H9 (cell line): ENCODE measurements at regions not wholly inside any gene's neighbourhood (a gene's known extent, or its start where the extent isn't known, plus 50 kb on each side); places are given as distances from the start of the nearest gene placed in this dataset.

ENCODE experiments used
- DNase-seq: peaks from one replicate; pipeline ENCODE4 v3.0.0-alpha.2; 2017
- H2AFZ ChIP-seq: one replicate; pipeline ENCODE4 v1.6.1; 2013; ENCODE audit warnings: mild to moderate bottlenecking, low read length, control low read depth, moderate library complexity
- H2AK5ac ChIP-seq: 2 replicates; pipeline ENCODE4 v1.6.1; 2013; ENCODE audit warnings: low read length, control low read depth, mixed read lengths; ENCODE audit not compliant: insufficient read length
- H2BK120ac ChIP-seq: one replicate; pipeline ENCODE4 v1.6.1; 2013; ENCODE audit warnings: low read depth, mild to moderate bottlenecking, low read length, control low read depth, inconsistent platforms; ENCODE audit not compliant: poor library complexity, severe bottlenecking
- H2BK12ac ChIP-seq: 2 replicates; pipeline ENCODE4 v1.6.1; 2013; ENCODE audit warnings: low read length, control low read depth, mixed read lengths, low read depth; ENCODE audit not compliant: insufficient read length
- H2BK15ac ChIP-seq: 2 replicates; pipeline ENCODE4 v1.6.1; 2013; ENCODE audit warnings: low read depth, low read length, control low read depth
- H2BK20ac ChIP-seq: one replicate; pipeline ENCODE4 v1.6.1; 2013; ENCODE audit warnings: low read depth, mild to moderate bottlenecking, low read length, control low read depth, inconsistent platforms; ENCODE audit not compliant: poor library complexity, severe bottlenecking
- H2BK5ac ChIP-seq: 2 replicates; pipeline ENCODE4 v1.6.1; 2013; ENCODE audit warnings: low read length, control low read depth, mixed read lengths; ENCODE audit not compliant: insufficient read length
- H3K14ac ChIP-seq: 2 replicates; pipeline ENCODE4 v1.6.1; 2013; ENCODE audit warnings: low read length, control low read depth; ENCODE audit not compliant: insufficient read depth
- H3K18ac ChIP-seq: 2 replicates; pipeline ENCODE4 v1.6.1; 2013; ENCODE audit warnings: low read depth, mild to moderate bottlenecking, mixed read lengths, low read length, control low read depth; ENCODE audit not compliant: insufficient read length
- H3K23ac ChIP-seq: 2 replicates; pipeline ENCODE4 v1.6.1; 2013; ENCODE audit warnings: low read length, control low read depth, mixed read lengths, low read depth; ENCODE audit not compliant: insufficient read length
- H3K23me2 ChIP-seq: 2 replicates; pipeline ENCODE4 v1.6.1; 2013; ENCODE audit warnings: low read depth, mild to moderate bottlenecking, mixed read lengths, low read length, control low read depth; ENCODE audit not compliant: insufficient read length, poor library complexity, severe bottlenecking
- H3K27ac ChIP-seq: 2 replicates; pipeline ENCODE4 v1.5.1; 2013; ENCODE audit warnings: low read length, control low read depth, mixed read lengths, low read depth; ENCODE audit not compliant: insufficient read length
- H3K27me3 ChIP-seq: 2 replicates; pipeline ENCODE4 v1.6.1; 2013; ENCODE audit warnings: low read length, control low read depth, inconsistent platforms; ENCODE audit not compliant: insufficient read depth
- H3K4ac ChIP-seq: 2 replicates; pipeline ENCODE4 v1.6.1; 2013; ENCODE audit warnings: low read depth, mild to moderate bottlenecking, control low read depth, inconsistent platforms, low read length, moderate library complexity
- H3K4me1 ChIP-seq: 2 replicates; pipeline ENCODE4 v1.6.1; 2013; ENCODE audit warnings: low read length, control low read depth, inconsistent platforms; ENCODE audit not compliant: insufficient read depth
- H3K4me2 ChIP-seq: 2 replicates; pipeline ENCODE4 v1.6.1; 2013; ENCODE audit warnings: low read length, control low read depth, mixed read lengths; ENCODE audit not compliant: insufficient read length, insufficient read depth
- H3K56ac ChIP-seq: 2 replicates; pipeline ENCODE4 v1.6.1; 2013; ENCODE audit warnings: low read depth, mild to moderate bottlenecking, mixed read lengths, low read length, control low read depth; ENCODE audit not compliant: insufficient read length
- H3K79me1 ChIP-seq: 2 replicates; pipeline ENCODE4 v1.6.1; 2013; ENCODE audit warnings: low read depth, mild to moderate bottlenecking, moderate library complexity, low read length, control low read depth, inconsistent platforms; ENCODE audit not compliant: insufficient read depth, poor library complexity, severe bottlenecking
- H3K79me2 ChIP-seq: 2 replicates; pipeline ENCODE4 v1.6.1; 2013; ENCODE audit warnings: low read length, control low read depth, inconsistent platforms; ENCODE audit not compliant: insufficient read depth
- H3K9ac ChIP-seq: 2 replicates; pipeline ENCODE4 v1.6.1; 2013; ENCODE audit warnings: low read length, control low read depth, mixed read lengths; ENCODE audit not compliant: insufficient read length; ENCODE audit errors: extremely low read depth
- H3K9me3 ChIP-seq: one replicate; pipeline ENCODE4 v1.6.1; 2013; ENCODE audit warnings: low read depth, low read length, inconsistent platforms; ENCODE audit not compliant: control insufficient read depth
- H3T11ph ChIP-seq: one replicate; pipeline ENCODE4 v1.6.1; 2013; ENCODE audit warnings: mild to moderate bottlenecking, low read length, control low read depth, inconsistent platforms
- H4K20me1 ChIP-seq: one replicate; pipeline ENCODE4 v1.6.1; 2013; ENCODE audit not compliant: control insufficient read depth, insufficient read length, insufficient read depth
- H4K5ac ChIP-seq: 2 replicates; pipeline ENCODE4 v1.6.1; 2013; ENCODE audit warnings: low read depth, mild to moderate bottlenecking, mixed read lengths, low read length, control low read depth; ENCODE audit not compliant: insufficient read length
- H4K8ac ChIP-seq: replicated peaks from 2 replicates; pipeline ENCODE4 v1.6.1; 2013; ENCODE audit warnings: low read length, control low read depth, mixed read lengths, low read depth; ENCODE audit not compliant: insufficient read length
- H4K91ac ChIP-seq: 2 replicates; pipeline ENCODE4 v1.6.1; 2013; ENCODE audit warnings: low read depth, mild to moderate bottlenecking, moderate library complexity, mixed read lengths, low read length, control low read depth; ENCODE audit not compliant: insufficient read length
- H3K27ac Mint-ChIP-seq, 3 experiments: 2 replicates in 2 of 3; 3 replicates in 1 of 3; pipeline ENCODE4 v1.8.0; 2020 to 2021; ENCODE audit warnings: mixed read lengths in 3 of 3, mild to moderate bottlenecking in 1 of 3, moderate library complexity in 1 of 3
- H3K27me3 Mint-ChIP-seq: 2 replicates; pipeline ENCODE4 v1.8.0; 2021; ENCODE audit warnings: low read depth, mild to moderate bottlenecking, moderate library complexity, mixed read lengths
- H3K36me3 Mint-ChIP-seq, 3 experiments: 2 replicates in 2 of 3; 3 replicates in 1 of 3; pipeline ENCODE4 v1.8.0; 2020 to 2021; ENCODE audit warnings: low read depth in 3 of 3, mixed read lengths in 3 of 3; ENCODE audit not compliant: insufficient read depth in 1 of 3
- H3K4me1 Mint-ChIP-seq, 2 experiments: 2 replicates each; pipeline ENCODE4 v1.8.0; 2020; ENCODE audit warnings: mixed read lengths in 2 of 2
- H3K4me3 Mint-ChIP-seq, 2 experiments: 2 replicates in 1 of 2; 3 replicates in 1 of 2; pipeline ENCODE4 v1.8.0; 2020 to 2021; ENCODE audit warnings: mild to moderate bottlenecking in 2 of 2, mixed read lengths in 2 of 2, moderate library complexity in 1 of 2
- H3K9me3 Mint-ChIP-seq, 2 experiments: 2 replicates in 1 of 2; 3 replicates in 1 of 2; pipeline ENCODE4 v1.8.0; 2020; ENCODE audit warnings: mild to moderate bottlenecking in 2 of 2, mixed read lengths in 2 of 2, moderate library complexity in 1 of 2
- CTCF ChIP-seq: fragments of 200-600 bp; sonication (generic); conservative IDR thresholded peaks from 3 replicates; pipeline ENCODE4 v1.8.0; 2021; ENCODE audit warnings: antibody characterized with exemption, mild to moderate bottlenecking

- Histone ChIP-seq H3K18ac (no peak overlapping the region), H2BK5ac (no peak overlapping the region), H3K4me1 (no peaks in the 10 kb centered on the region), H3K79me1 (no peaks in the 10 kb centered on the region), H2BK12ac (no peak overlapping the region), H3K23me2 (no peaks in the 10 kb centered on the region), H3K4ac (no peak overlapping the region), H2AK5ac (no peak overlapping the region), H4K5ac (no peak overlapping the region), H3K27ac (no peak overlapping the region), H3K4me2 (no peak overlapping the region), H4K91ac (no peak overlapping the region), H2BK120ac (no peak overlapping the region), H3T11ph (no peak overlapping the region), H2BK20ac (no peak overlapping the region), H3K23ac (no peak overlapping the region), H4K20me1 (no peaks in the 10 kb centered on the region), H3K9me3 (no peaks in the 10 kb centered on the region), H3K27me3 (no peaks in the 10 kb centered on the region), H3K56ac (no peak overlapping the region), H3K14ac (no peak overlapping the region), H3K79me2 (no peaks in the 10 kb centered on the region), H2AFZ (no peak overlapping the region), H4K8ac (no peak overlapping the region), H2BK15ac (no peak overlapping the region), H3K9ac (no peak overlapping the region)
- H3K4me1 Mint-ChIP-seq, result no peaks in the 10 kb centered on the region
- H3K27me3 Mint-ChIP-seq, result no peaks in the 10 kb centered on the region
- H3K4me3 Mint-ChIP-seq, result no peak overlapping the region
- peaks cover 0 to 5% of the 10 kb centered on the region in 2 experiments; a peak in 3 of 5 replicates for H3K9me3 Mint-ChIP-seq
- no peaks in the 10 kb centered on the region for H3K36me3 Mint-ChIP-seq
- no peak for TF ChIP-seq CTCF
- no peak overlapping the region for H3K27ac Mint-ChIP-seq
- DNase-seq, result no peak
Measured at GRCh38 chr7:85498031-85498430, 311.2 kb upstream of the SEMA3D start.
